ENCODE measurements at regions not wholly inside any gene's neighbourhood (a gene's known extent, or its start where the extent isn't known, plus 50 kb on each side); places are given as distances from the start of the nearest gene placed in this dataset.

GRCh38 chr16:72285728-72286127 is 113.8 kb upstream of the PMFBP1 start:
- Histone ChIP-seq H3K9ac (ENCODE audit: low read length) (no peak overlapping the region), H3K27ac (ENCODE audit: low read depth, low read length, poor library complexity, severe bottlenecking) (no peak overlapping the region), H3K36me3 (ENCODE audit: insufficient read depth, low read length) (no peaks in the 10 kb centered on the region), H3K27me3 (ENCODE audit: insufficient read depth, low read length) (no peaks in the 10 kb centered on the region), H2AFZ (ENCODE audit: low read length) (no peak overlapping the region), H3K9me3 (ENCODE audit: low read length) (no peaks in the 10 kb centered on the region), H4K20me1 (ENCODE audit: insufficient read depth, low read length) (no peaks in the 10 kb centered on the region), H3K4me3 (ENCODE audit: low read depth, low read length, poor library complexity, severe bottlenecking) (no peak overlapping the region), H3K79me2 (ENCODE audit: insufficient read depth, low read length) (no peaks in the 10 kb centered on the region), H3K4me2 (ENCODE audit: low read length) (no peak overlapping the region), H3F3A (ENCODE audit: insufficient read depth, low read length) (no peaks in the 10 kb centered on the region), H3K9me2 (ENCODE audit: low read depth, low read length) (no peaks in the 10 kb centered on the region), H3K4me1 (ENCODE audit: insufficient read depth, low read length, severe bottlenecking) (no peaks in the 10 kb centered on the region)
- TF ChIP-seq CTCF (IDR thresholded peaks at IDR 0.05; ENCODE audit: low read length) (no peak), EZH2 (IDR thresholded peaks at IDR 0.05; ENCODE audit: borderline replicate concordance, low read length) (no peak)

- Histone ChIP-seq H3K27ac (ENCODE audit: low read depth, low read length, poor library complexity, severe bottlenecking) (no peak overlapping the region), H3K9me3 (ENCODE audit: low read length) (no peaks in the 10 kb centered on the region), H3F3A (ENCODE audit: insufficient read depth, low read length) (no peaks in the 10 kb centered on the region), H3K9ac (ENCODE audit: low read length) (no peak overlapping the region), H3K27me3 (ENCODE audit: insufficient read depth, low read length) (no peaks in the 10 kb centered on the region), H4K20me1 (ENCODE audit: insufficient read depth, low read length) (no peaks in the 10 kb centered on the region), H3K4me2 (ENCODE audit: low read length) (no peak overlapping the region), H3K4me1 (ENCODE audit: insufficient read depth, low read length, severe bottlenecking) (no peaks in the 10 kb centered on the region), H3K4me3 (ENCODE audit: low read depth, low read length, poor library complexity, severe bottlenecking) (no peak overlapping the region), H2AFZ (ENCODE audit: low read length) (no peak overlapping the region), H3K79me2 (ENCODE audit: insufficient read depth, low read length) (no peaks in the 10 kb centered on the region), H3K36me3 (ENCODE audit: insufficient read depth, low read length) (no peaks in the 10 kb centered on the region), H3K9me2 (ENCODE audit: low read depth, low read length) (no peaks in the 10 kb centered on the region)
- TF ChIP-seq CTCF (IDR thresholded peaks at IDR 0.05; ENCODE audit: low read length) = no peak
- TF ChIP-seq EZH2 (IDR thresholded peaks at IDR 0.05; ENCODE audit: borderline replicate concordance, low read length) = no peak
Observed at GRCh38 chr16:72285324-72285723, 113.4 kb upstream of the PMFBP1 start.

- Histone ChIP-seq H3K4me3 (ENCODE audit: low read depth, low read length, poor library complexity, severe bottlenecking) (no peak overlapping the region), H3K9me3 (ENCODE audit: low read length) (no peaks in the 10 kb centered on the region), H3K9ac (ENCODE audit: low read length) (no peak overlapping the region), H3K36me3 (ENCODE audit: insufficient read depth, low read length) (no peaks in the 10 kb centered on the region), H3K27ac (ENCODE audit: low read depth, low read length, poor library complexity, severe bottlenecking) (no peak overlapping the region), H3K27me3 (ENCODE audit: insufficient read depth, low read length) (no peaks in the 10 kb centered on the region), H4K20me1 (ENCODE audit: insufficient read depth, low read length) (no peaks in the 10 kb centered on the region), H2AFZ (ENCODE audit: low read length) (no peak overlapping the region), H3K4me2 (ENCODE audit: low read length) (no peak overlapping the region), H3K9me2 (ENCODE audit: low read depth, low read length) (no peaks in the 10 kb centered on the region), H3K4me1 (ENCODE audit: insufficient read depth, low read length, severe bottlenecking) (no peaks in the 10 kb centered on the region), H3K79me2 (ENCODE audit: insufficient read depth, low read length) (no peaks in the 10 kb centered on the region), H3F3A (ENCODE audit: insufficient read depth, low read length) (no peaks in the 10 kb centered on the region)
- TF ChIP-seq CTCF (IDR thresholded peaks at IDR 0.05; ENCODE audit: low read length) (no peak), EZH2 (IDR thresholded peaks at IDR 0.05; ENCODE audit: borderline replicate concordance, low read length) (no peak)
Observed at GRCh38 chr16:72284042-72284789, 112.3 kb upstream of the PMFBP1 start.

Data from OCI-LY1 (cell line).